ENCODE measurements at regions not wholly inside any gene's neighbourhood (a gene's known extent, or its start where the extent isn't known, plus 50 kb on each side); places are given as distances from the start of the nearest gene placed in this dataset.
A peak's percentile ranks its signal among the peaks of the same experiment; 100 is the strongest.

DNA sequence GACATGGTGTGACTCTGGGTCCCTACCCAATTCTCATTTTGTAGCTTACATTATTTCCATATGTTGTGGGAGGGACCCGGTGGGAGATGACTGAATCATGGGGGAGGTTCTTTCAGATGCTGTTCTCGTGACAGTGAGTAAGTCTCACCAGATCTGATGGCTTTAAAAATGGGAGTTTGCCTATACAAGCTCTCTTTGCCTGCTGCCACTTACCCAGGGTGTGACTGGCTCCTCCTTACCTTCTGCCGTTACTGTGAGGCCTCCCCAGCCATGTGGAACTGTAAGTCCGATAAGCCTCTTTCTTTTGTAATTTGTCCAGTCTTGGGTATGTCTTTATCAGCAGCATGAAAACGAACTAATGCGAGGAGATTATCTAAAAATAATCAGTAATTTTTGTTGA lies 1683.2 kb upstream of the SLC39A10 start:
- H3K9me3 Mint-ChIP-seq (ENCODE audit: unreplicated experiment): peaks cover 3% of the 10 kb centered on the region
- H3K27ac Mint-ChIP-seq (ENCODE audit: unreplicated experiment): no peak overlapping the region

DNA sequence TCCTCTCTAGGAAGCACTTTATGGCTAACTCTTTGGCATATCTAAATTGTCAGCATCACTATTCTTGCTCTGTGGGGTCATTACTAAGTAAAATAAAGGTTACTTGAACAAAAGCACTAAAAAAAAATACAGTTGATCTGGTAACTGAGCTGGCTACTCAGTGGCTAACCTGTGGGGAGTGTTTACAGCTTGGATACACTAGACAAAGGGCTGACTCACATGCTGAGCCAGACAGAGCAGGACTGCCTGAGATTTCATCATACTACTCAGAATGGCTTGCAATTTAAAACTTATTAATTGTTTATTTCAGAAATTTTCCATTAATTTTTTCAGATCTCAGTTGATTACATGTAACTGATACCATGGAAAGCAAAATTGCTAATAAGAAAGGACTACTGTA lies 1690.4 kb upstream of the SLC39A10 start:
- Histone ChIP-seq H3K36me3 (ENCODE audit: insufficient read depth, low read length) (no peaks in the 10 kb centered on the region), H3K4me1 (ENCODE audit: insufficient read depth, low read length) (peaks cover 2% of the 10 kb centered on the region), H3K27me3 (ENCODE audit: insufficient read depth, low read length) (no peaks in the 10 kb centered on the region), H3K9ac (ENCODE audit: low read length) (no peak overlapping the region), H3K27ac (ENCODE audit: low read depth, low read length) (peak overlapping the region; percentile 40), H3K9me3 (ENCODE audit: insufficient read depth, low read depth, low read length) (no peaks in the 10 kb centered on the region), H3K4me3 (ENCODE audit: insufficient read depth, low read depth, low read length) (no peak overlapping the region), H2AFZ (ENCODE audit: low read depth, low read length) (no peak overlapping the region), H4K20me1 (ENCODE audit: insufficient read depth, low read length) (no peaks in the 10 kb centered on the region), H3K4me2 (ENCODE audit: low read length) (no peak overlapping the region), H3K79me2 (ENCODE audit: insufficient read depth, low read length) (no peaks in the 10 kb centered on the region)
- Mint-ChIP-seq H3K4me3 (ENCODE audit: unreplicated experiment) (no peak overlapping the region), H3K27me3 (ENCODE audit: low read depth, unreplicated experiment) (no peaks in the 10 kb centered on the region), H3K27ac (ENCODE audit: unreplicated experiment) (peak overlapping the region; percentile 98), H3K36me3 (ENCODE audit: low read depth, unreplicated experiment) (no peaks in the 10 kb centered on the region), H3K9me3 (ENCODE audit: unreplicated experiment) (no peaks in the 10 kb centered on the region), H3K4me1 (ENCODE audit: low read depth, unreplicated experiment) (peaks cover 25% of the 10 kb centered on the region)
- FAIRE-seq: no peak
- TF ChIP-seq EZH2 (IDR thresholded peaks at IDR 0.05; ENCODE audit: insufficient read depth, low read length): no peak
- TF ChIP-seq, protein P1, sequence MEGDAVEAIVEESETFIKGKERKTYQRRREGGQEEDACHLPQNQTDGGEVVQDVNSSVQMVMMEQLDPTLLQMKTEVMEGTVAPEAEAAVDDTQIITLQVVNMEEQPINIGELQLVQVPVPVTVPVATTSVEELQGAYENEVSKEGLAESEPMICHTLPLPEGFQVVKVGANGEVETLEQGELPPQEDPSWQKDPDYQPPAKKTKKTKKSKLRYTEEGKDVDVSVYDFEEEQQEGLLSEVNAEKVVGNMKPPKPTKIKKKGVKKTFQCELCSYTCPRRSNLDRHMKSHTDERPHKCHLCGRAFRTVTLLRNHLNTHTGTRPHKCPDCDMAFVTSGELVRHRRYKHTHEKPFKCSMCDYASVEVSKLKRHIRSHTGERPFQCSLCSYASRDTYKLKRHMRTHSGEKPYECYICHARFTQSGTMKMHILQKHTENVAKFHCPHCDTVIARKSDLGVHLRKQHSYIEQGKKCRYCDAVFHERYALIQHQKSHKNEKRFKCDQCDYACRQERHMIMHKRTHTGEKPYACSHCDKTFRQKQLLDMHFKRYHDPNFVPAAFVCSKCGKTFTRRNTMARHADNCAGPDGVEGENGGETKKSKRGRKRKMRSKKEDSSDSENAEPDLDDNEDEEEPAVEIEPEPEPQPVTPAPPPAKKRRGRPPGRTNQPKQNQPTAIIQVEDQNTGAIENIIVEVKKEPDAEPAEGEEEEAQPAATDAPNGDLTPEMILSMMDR (IDR thresholded peaks at IDR 0.05; ENCODE audit: insufficient read depth, low read depth, low read length): no peak
- peak; percentile 78 for DNase-seq (ENCODE audit: low read depth)

More for the DNA sequence above, 1683.2 kb upstream of the SLC39A10 start:
- Mint-ChIP-seq H3K4me3 (ENCODE audit: unreplicated experiment) (no peak overlapping the region), H3K27me3 (ENCODE audit: low read depth, unreplicated experiment) (no peaks in the 10 kb centered on the region), H3K4me1 (ENCODE audit: low read depth, unreplicated experiment) (peaks cover 7% of the 10 kb centered on the region), H3K36me3 (ENCODE audit: low read depth, unreplicated experiment) (no peaks in the 10 kb centered on the region)
- H3K36me3 ChIP-seq (ENCODE audit: insufficient read depth, low read length): no peaks in the 10 kb centered on the region
- no peak for DNase-seq (ENCODE audit: low read depth)
- H3K4me3 ChIP-seq (ENCODE audit: insufficient read depth, low read depth, low read length): no peak overlapping the region
- H3K27ac ChIP-seq (ENCODE audit: low read depth, low read length): no peak overlapping the region
- H3K4me1 ChIP-seq (ENCODE audit: insufficient read depth, low read length): no peaks in the 10 kb centered on the region
- no peaks in the 10 kb centered on the region for H3K27me3 ChIP-seq (ENCODE audit: insufficient read depth, low read length)
- no peak overlapping the region for H2AFZ ChIP-seq (ENCODE audit: low read depth, low read length)
- H3K9me3 ChIP-seq (ENCODE audit: insufficient read depth, low read depth, low read length): no peaks in the 10 kb centered on the region
- no peaks in the 10 kb centered on the region for H3K79me2 ChIP-seq (ENCODE audit: insufficient read depth, low read length)
- no peak overlapping the region for H3K9ac ChIP-seq (ENCODE audit: low read length)
- FAIRE-seq: no peak
- no peaks in the 10 kb centered on the region for H4K20me1 ChIP-seq (ENCODE audit: insufficient read depth, low read length)
- TF ChIP-seq, protein P1 (IDR thresholded peaks at IDR 0.05; ENCODE audit: insufficient read depth, low read depth, low read length): no peak
- no peak for TF ChIP-seq EZH2 (IDR thresholded peaks at IDR 0.05; ENCODE audit: insufficient read depth, low read length)
- H3K4me2 ChIP-seq (ENCODE audit: low read length): no peak overlapping the region

DNA sequence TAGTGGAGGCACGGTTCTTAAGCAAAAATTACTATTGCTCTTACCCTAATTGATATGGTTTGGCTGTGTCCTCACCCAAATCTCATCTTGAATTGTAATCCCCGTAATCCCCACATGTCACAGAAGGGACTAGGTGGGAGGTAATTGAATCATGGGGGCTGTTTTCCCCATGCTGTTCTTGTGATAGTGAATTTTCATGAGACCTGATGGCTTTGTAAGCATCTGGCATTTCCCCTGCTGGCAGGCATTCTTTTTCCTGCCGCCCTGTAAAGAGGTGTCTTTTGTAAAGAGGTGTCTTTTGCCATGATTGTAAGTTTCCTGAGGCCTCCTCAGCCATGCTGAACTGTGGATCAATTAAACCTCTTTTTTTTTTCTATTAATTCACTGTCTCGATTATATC lies 1691.8 kb upstream of the SLC39A10 start:
- H3K4me2 ChIP-seq (ENCODE audit: low read length): no peak overlapping the region
- H3K4me1 ChIP-seq (ENCODE audit: insufficient read depth, low read length): peaks cover 2% of the 10 kb centered on the region
- H3K9ac ChIP-seq (ENCODE audit: low read length): no peak overlapping the region
- no peaks in the 10 kb centered on the region for H3K36me3 Mint-ChIP-seq (ENCODE audit: low read depth, unreplicated experiment)
- H3K27ac ChIP-seq (ENCODE audit: low read depth, low read length): no peak overlapping the region
- DNase-seq (ENCODE audit: low read depth) (no peak), FAIRE-seq (no peak)
- H3K27me3 Mint-ChIP-seq (ENCODE audit: low read depth, unreplicated experiment): no peaks in the 10 kb centered on the region
- H3K27ac Mint-ChIP-seq (ENCODE audit: unreplicated experiment): peak overlapping the region; percentile 98
- H3K9me3 ChIP-seq (ENCODE audit: insufficient read depth, low read depth, low read length): no peaks in the 10 kb centered on the region
- no peak overlapping the region for H3K4me3 ChIP-seq (ENCODE audit: insufficient read depth, low read depth, low read length)
- H3K9me3 Mint-ChIP-seq (ENCODE audit: unreplicated experiment): no peaks in the 10 kb centered on the region
- H3K4me1 Mint-ChIP-seq (ENCODE audit: low read depth, unreplicated experiment): peaks cover 25% of the 10 kb centered on the region
- no peaks in the 10 kb centered on the region for H4K20me1 ChIP-seq (ENCODE audit: insufficient read depth, low read length)
- H3K27me3 ChIP-seq (ENCODE audit: insufficient read depth, low read length): no peaks in the 10 kb centered on the region
- H2AFZ ChIP-seq (ENCODE audit: low read depth, low read length): no peak overlapping the region
- H3K4me3 Mint-ChIP-seq (ENCODE audit: unreplicated experiment): no peak overlapping the region
- TF ChIP-seq, protein P1 (IDR thresholded peaks at IDR 0.05; ENCODE audit: insufficient read depth, low read depth, low read length): no peak
- H3K36me3 ChIP-seq (ENCODE audit: insufficient read depth, low read length): no peaks in the 10 kb centered on the region
- no peaks in the 10 kb centered on the region for H3K79me2 ChIP-seq (ENCODE audit: insufficient read depth, low read length)
